Prostate gland (tissue), 2 donors: ENCODE measurements at regions not wholly inside any gene's neighbourhood (a gene's known extent, or its start where the extent isn't known, plus 50 kb on each side); places are given as distances from the start of the nearest gene placed in this dataset.

ENCODE experiments used
- CTCF ChIP-seq, 4 experiments: fragments of 200-600 bp in 2 of 4; fragments of 450-650 bp in 2 of 4; sonication (generic) in 2 of 4; IDR thresholded peaks; 1 replicate in 3 of 4; 2 replicates in 1 of 4; pipeline ENCODE4 v1.5.1; 2016 to 2019; ENCODE audit warnings: antibody characterized with exemption in 4 of 4, mild to moderate bottlenecking in 2 of 4, moderate library complexity in 2 of 4
- POLR2A ChIP-seq: fragments of 450-650 bp; IDR thresholded peaks from one replicate; pipeline ENCODE4 v1.6.1; 2016; ENCODE audit warnings: antibody characterized with exemption, mild to moderate bottlenecking
- POLR2AphosphoS5 ChIP-seq: sonication (generic); formaldehyde crosslinking; IDR thresholded peaks from one replicate; pipeline ENCODE4 v1.6.1; 2017; ENCODE audit warnings: antibody characterized with exemption

- TF ChIP-seq POLR2A (no peak), CTCF (IDR thresholded peaks at IDR 0.05) (no peak), POLR2AphosphoS5 (no peak)
Measured at GRCh38 chr7:49520951-49521350, 252.5 kb upstream of the VWC2 start.
